ENCODE measurements at regions not wholly inside any gene's neighbourhood (a gene's known extent, or its start where the extent isn't known, plus 50 kb on each side); places are given as distances from the start of the nearest gene placed in this dataset.

DNA sequence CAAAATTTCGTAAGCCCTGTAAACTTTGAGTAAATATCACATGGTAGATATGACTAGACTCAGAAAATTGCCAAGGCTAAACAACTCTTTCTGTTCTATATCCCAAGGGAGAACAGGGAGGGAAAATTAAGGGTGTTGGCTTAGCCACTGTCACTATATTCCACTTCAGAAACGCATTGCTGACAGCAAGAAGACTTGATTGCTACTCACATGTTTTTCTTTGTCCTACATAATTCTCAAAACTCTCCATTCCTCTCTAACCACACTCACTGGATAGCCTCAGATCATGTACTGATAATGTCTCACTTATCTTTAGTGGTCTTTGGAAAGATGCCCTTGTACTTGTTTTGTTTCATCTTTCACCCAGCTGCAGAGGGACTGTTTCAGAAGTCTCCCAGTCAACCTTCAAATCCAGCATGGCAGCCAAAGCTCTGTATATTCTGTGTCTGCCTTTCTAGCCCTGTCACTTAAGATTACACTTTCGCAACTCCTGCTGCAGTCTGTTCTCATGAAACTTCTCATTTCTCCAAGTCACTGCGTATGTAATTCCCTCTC is 582.4 kb upstream of the FZD8 start:
- no peak for DNase-seq (ENCODE audit: low read depth)

GRCh38 chr10:36221101-36221500 is 579.0 kb upstream of the FZD8 start:
- no peak for DNase-seq (ENCODE audit: low read depth)

DNA sequence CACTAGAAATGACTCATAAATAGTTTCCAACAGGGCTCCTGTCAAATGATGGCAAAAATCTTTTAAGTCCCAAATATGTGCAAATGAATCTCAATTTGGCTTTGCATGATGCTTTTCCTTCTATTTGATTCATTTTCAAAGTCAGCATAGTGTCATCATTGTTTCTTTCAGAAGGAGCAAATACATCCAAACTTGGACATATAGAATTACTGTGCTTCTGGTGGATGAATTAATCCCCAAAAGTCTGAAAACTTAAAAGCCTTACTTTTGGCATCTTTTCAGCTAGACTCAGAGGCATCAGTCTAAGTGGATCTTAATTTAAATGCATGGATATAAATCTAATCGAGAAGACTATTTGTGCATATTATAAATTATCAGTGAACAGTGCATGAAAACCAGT is 578.1 kb upstream of the FZD8 start:
- DNase-seq (ENCODE audit: low read depth): no peak

- DNase-seq (ENCODE audit: low read depth): no peak
These were observed 569.8 kb upstream of the FZD8 start for GRCh38 chr10:36211856-36212255.

- no peak for DNase-seq (ENCODE audit: low read depth)
These were observed 567.4 kb upstream of the FZD8 start for GRCh38 chr10:36209480-36209879.

- DNase-seq (ENCODE audit: low read depth): no peak
These were observed 560.8 kb upstream of the FZD8 start for GRCh38 chr10:36202881-36203280.

- DNase-seq (ENCODE audit: low read depth): no peak
These were observed 558.5 kb upstream of the FZD8 start for GRCh38 chr10:36200577-36200976.

DNA sequence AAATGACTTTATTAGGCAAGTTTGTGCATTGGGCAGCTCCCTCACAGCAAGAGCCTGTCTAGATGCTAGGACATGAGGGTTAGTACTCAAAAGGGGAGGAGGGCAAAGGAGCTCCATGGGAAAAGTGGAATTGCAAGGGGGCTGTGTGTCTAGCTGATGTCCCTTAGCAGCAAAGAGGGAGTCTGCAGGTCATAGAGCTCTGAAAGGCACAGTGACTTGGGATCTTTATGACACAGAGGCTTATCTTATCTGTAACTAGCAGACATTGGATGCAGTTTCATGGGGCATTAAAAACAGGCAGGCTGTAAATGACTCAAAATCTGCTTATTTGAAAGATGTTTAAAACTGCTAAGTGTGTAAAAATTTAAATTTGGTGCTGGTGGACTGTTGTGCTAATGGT is 556.2 kb upstream of the FZD8 start:
- DNase-seq (ENCODE audit: low read depth): no peak

DNA sequence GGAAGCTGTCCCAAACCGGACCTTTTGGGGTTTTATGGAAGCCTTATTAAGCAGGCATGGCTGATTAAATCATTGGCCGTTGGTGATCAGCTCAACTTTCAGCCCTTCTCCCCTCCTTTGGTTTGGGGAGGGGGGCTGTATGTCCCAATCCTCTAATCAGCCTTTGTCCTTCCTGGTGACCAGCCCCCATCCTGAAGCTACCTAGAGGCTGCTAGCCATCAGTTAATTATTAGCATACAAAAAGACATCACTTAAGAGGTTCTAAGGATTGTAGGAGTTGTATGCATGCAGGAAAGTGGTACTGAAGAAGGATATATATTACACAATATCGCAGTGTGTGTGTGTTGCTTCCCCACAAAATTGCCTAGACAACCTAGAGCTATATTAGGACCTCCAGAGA is 553.3 kb upstream of the FZD8 start:
- no peak for DNase-seq (ENCODE audit: low read depth)

DNA sequence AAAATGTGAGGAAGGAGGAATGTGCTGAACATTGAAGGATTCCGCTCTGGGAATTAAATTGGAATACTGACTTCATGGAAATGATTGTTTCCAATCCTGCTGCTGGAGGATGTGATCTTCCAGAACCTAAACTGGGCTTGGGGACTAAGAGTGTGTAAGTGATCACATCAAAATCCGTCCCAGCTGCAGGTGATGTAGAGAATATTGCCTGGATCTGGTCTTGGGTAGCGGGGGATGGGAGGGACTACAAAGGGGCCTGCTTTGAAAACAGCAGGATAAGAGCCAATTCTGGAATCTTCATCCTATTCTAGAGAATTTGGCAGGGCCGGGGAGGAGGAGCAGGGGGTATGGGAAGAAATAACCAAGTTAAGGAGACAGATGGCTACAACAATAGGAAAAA is 552.2 kb upstream of the FZD8 start:
- DNase-seq (ENCODE audit: low read depth): no peak

GRCh38 chr10:36191009-36191408 is 548.9 kb upstream of the FZD8 start:
- DNase-seq (ENCODE audit: low read depth): no peak

DNA sequence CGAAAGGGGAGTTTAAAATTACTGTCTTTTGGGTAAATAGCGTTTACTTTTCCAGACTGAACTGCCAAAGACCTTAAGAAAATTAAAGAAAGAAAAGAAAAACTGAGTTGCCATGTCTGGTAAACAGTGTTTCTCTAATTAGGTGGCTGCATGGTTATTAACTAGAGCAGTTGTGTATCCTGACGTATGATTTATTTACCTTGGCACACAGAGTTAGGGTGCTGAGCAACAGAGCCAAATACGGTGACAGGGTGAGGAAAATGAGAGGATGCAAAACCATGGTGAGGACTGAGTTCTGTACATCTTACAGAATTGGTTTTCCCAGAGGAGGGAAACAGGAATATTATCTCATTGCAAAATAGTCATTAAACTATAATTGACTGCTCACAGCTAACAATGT is 546.4 kb upstream of the FZD8 start:
- DNase-seq (ENCODE audit: low read depth): no peak

DNA sequence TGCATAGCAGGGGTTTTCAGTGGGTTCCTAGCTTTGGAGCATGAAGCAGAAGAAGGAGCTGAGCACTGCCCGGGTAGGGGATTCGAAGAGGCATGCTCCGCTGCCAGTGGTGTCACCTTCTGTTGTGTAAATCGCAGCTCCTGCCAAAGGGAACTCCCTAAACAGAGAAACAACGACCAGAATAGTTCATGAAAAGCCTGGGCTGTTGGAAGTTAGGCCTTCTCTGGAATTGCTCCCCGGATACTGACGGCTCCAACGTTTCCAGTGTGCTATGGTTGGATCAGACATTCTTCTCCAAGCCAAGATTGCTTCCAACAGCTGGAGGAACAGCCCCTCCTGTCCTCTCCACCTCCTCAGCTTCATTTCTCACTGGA is 546.0 kb upstream of the FZD8 start:
- no peak for DNase-seq (ENCODE audit: low read depth)

DNA sequence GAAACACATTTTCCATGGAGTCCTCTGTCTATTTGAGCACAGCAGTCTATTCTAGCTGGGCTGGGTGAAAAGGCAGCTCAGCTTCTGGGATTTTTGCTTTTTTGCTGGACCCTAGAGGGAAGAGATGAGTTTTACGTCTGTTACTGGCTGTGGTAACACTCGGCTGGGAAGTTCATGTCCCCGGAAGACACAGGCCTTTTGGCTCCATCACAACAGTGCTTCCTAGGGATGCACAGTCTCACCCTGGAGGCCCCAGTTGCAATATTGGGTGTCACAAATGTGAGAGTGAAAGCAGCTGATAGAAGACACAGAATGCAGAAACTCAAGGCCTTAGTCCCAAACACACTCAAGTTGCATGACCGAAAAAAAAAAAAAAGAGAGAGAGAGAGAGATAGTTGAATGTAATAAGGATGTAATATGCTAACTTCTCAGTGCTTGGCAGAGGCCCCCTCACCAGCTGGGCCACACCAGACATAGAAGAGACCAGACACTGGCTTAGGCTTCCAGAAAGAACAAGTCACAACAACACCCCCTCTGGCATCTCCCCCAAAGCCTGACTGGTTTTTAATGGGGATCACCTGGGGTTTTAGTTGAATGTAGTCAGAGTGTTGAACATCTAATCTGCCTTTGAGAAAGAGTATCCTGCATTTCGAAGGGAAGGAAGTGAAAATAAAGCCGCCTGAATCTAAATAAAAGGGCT is 545.4 kb upstream of the FZD8 start:
- no peak for DNase-seq (ENCODE audit: low read depth)

GRCh38 chr10:36185097-36185496 is 543.0 kb upstream of the FZD8 start:
- DNase-seq (ENCODE audit: low read depth): no peak

GRCh38 chr10:36183726-36184125 is 541.6 kb upstream of the FZD8 start:
- no peak for DNase-seq (ENCODE audit: low read depth)

GRCh38 chr10:36183056-36183455 is 541.0 kb upstream of the FZD8 start:
- DNase-seq (ENCODE audit: low read depth): no peak

DNA sequence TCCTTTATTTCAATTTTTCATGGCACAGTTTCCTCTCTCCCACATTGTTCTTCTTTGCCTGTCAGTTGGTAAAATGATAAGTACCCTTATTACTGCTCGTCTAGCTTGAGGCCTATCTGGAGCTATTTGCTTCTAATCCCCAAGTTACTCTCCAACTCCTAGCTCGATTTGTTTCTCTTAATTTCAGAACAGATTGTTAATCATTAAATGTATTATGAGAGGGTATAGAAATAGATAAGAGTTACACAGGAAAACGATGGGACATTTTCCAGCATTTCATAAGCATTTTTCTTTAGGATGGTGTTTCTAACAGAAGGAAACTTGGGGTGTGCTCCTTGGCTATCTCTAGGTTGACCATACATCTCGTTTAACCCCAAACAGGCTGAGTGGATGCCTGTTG is 540.5 kb upstream of the FZD8 start:
- DNase-seq (ENCODE audit: low read depth): no peak

- no peak for DNase-seq (ENCODE audit: low read depth)
These were observed 540.1 kb upstream of the FZD8 start for GRCh38 chr10:36182179-36182566.

GRCh38 chr10:36181426-36182178 is 539.5 kb upstream of the FZD8 start:
- DNase-seq (ENCODE audit: low read depth): no peak

GRCh38 chr10:36178616-36179015 is 536.5 kb upstream of the FZD8 start:
- no peak for DNase-seq (ENCODE audit: low read depth)

DNA sequence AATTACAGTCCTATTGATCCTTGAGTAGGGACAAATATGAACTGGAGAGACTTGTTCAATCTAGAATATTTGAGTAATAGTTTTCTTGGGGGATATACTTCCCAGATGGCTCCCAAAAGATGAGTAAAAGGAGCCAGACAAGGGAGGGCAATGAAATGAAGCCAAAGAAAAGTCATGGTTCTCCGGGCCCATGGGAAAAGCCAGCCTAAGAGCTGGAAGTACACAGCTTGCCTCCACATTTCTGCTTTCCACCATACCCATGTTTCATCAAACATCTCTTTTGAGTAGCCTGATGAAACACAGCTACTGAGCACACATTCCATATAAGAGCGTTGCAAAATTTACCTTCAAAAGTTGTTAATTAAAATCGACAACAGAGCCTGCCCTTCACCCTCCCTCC is 535.0 kb upstream of the FZD8 start:
- no peak for DNase-seq (ENCODE audit: low read depth)

DNA sequence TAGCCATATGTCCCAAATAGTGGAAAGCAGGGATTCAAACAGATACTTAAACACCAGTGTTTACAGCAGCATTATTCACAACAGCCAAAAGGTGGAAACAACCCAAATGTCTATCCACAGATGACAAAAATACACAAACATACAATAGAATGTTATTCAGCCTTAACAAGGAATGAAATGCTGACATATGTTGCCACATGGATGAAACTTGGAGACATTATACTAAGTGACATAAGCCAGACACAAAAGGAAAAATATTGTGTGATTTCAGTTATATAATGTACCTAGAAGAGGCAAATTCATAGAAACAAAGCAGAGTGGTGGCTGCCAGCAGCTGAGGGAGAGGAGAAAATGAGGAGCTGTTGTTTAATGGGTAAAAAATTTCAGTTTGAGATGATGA is 533.9 kb upstream of the FZD8 start:
- no peak for DNase-seq (ENCODE audit: low read depth)

GRCh38 chr10:36173364-36173763 is 531.3 kb upstream of the FZD8 start:
- no peak for DNase-seq (ENCODE audit: low read depth)

Data from stimulated activated CD8-positive, alpha-beta memory T cell treated with anti-CD3 and anti-CD28 coated beads, Interleukin-12 subunit alpha, Interleukin-12 subunit beta, amount 100 ng/mL, for 1 hour (primary cell).